ENCODE measurements at regions not wholly inside any gene's neighbourhood (a gene's known extent, or its start where the extent isn't known, plus 50 kb on each side); places are given as distances from the start of the nearest gene placed in this dataset.

DNA sequence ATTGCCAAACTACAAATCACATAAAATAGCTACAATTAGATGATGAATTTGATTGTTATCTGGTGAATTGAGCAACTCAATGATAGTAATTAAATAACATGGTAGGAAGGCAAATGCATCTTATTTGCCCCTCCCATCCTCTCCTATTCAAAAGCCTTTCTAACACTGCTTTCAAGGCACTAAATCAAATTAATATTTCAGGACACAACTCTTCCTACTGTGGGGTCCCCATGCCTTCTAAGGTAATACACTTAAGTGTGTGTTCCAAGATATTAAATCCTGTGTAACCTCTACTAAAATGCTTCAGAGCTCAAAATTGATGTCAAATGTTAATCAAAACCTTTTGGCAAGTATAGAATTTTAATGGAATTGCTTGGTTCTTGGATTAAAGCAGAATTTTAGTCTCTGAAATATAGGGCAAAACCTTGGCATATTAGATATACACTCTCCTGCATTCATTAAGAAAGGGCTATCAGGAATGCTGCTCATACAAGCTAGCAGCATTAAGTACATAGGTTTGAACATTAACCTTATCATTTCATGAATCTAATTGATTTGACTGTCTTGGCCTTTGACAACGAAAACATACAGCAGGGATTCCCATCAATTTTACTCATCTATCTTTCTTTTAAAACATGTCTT lies 371.8 kb upstream of the GALNTL6 start:
- no peak overlapping the region for H3K18ac ChIP-seq (ENCODE audit: extremely low read depth, low read length)
- no peaks in the 10 kb centered on the region for H3K27me3 ChIP-seq (replicated peaks in 1 of 4; ENCODE audit: control insufficient read depth in 3 of 4, extremely low read depth in 1 of 4, insufficient read depth in 3 of 4, low read length in 3 of 4)
- no peak overlapping the region for H2BK12ac ChIP-seq (ENCODE audit: low read depth, low read length)
- TF ChIP-seq HDAC2 (IDR thresholded peaks at IDR 0.05; ENCODE audit: borderline replicate concordance in 1 of 2, low read depth in 2 of 2, low read length in 2 of 2) (no peak), BCL11A (IDR thresholded peaks at IDR 0.05; ENCODE audit: low read depth in 2 of 2, low read length in 2 of 2) (no peak), RXRA (IDR thresholded peaks at IDR 0.05; ENCODE audit: insufficient read depth, low read depth, low read length) (no peak), JUN (IDR thresholded peaks at IDR 0.05; ENCODE audit: low read depth, low read length) (no peak), RBBP5 (IDR thresholded peaks at IDR 0.05; ENCODE audit: borderline replicate concordance, low read depth, low read length) (no peak), BACH1 (IDR thresholded peaks at IDR 0.05; ENCODE audit: low read length) (no peak), KDM1A (IDR thresholded peaks at IDR 0.05; ENCODE audit: borderline replicate concordance, low read length) (no peak), BRCA1 (IDR thresholded peaks at IDR 0.05; ENCODE audit: low read depth, low read length) (no peak), RAD21 (IDR thresholded peaks at IDR 0.05 in 1 of 2, conservative IDR thresholded peaks at IDR 0.05 in 1 of 2; ENCODE audit: low read depth in 2 of 2, low read length in 2 of 2) (no peak), MAFK (IDR thresholded peaks at IDR 0.05; ENCODE audit: low read depth, low read length) (no peak)
- TF ChIP-seq, protein P1, sequence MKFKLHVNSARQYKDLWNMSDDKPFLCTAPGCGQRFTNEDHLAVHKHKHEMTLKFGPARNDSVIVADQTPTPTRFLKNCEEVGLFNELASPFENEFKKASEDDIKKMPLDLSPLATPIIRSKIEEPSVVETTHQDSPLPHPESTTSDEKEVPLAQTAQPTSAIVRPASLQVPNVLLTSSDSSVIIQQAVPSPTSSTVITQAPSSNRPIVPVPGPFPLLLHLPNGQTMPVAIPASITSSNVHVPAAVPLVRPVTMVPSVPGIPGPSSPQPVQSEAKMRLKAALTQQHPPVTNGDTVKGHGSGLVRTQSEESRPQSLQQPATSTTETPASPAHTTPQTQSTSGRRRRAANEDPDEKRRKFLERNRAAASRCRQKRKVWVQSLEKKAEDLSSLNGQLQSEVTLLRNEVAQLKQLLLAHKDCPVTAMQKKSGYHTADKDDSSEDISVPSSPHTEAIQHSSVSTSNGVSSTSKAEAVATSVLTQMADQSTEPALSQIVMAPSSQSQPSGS (IDR thresholded peaks at IDR 0.05; ENCODE audit: low read length), result no peak

More for the DNA sequence above, 371.8 kb upstream of the GALNTL6 start:
- H4K20me1 ChIP-seq (replicated peaks in 1 of 2; ENCODE audit: control insufficient read depth in 1 of 2, insufficient read depth in 2 of 2, low read length in 2 of 2), result no peaks in the 10 kb centered on the region
- no peaks in the 10 kb centered on the region for H3K79me2 ChIP-seq (ENCODE audit: control insufficient read depth in 1 of 2, insufficient read depth in 2 of 2, low read length in 2 of 2)
- H2BK15ac ChIP-seq (ENCODE audit: low read length), result no peak overlapping the region
- no peaks in the 10 kb centered on the region for H3K79me1 ChIP-seq (ENCODE audit: low read depth, low read length)
- H2AFZ ChIP-seq (ENCODE audit: low read length), result no peak overlapping the region
- no peak overlapping the region for H4K5ac ChIP-seq (ENCODE audit: insufficient read length, low read depth, low read length)
- H3K23ac ChIP-seq (ENCODE audit: insufficient read length), result no peak overlapping the region
- no peak overlapping the region for H3K4me3 ChIP-seq (ENCODE audit: extremely low read depth in 1 of 4, insufficient read depth in 2 of 4, low read depth in 3 of 4, low read length in 4 of 4)
- no peak overlapping the region for H2BK5ac ChIP-seq (ENCODE audit: low read depth, low read length)
- no peak for FAIRE-seq
- DNase-seq (ENCODE audit: low read depth in 1 of 2, low spot score in 2 of 2), result no peak
- H4K91ac ChIP-seq (replicated peaks; ENCODE audit: insufficient read length, low read length), result no peak overlapping the region
- H3K56ac ChIP-seq (replicated peaks; ENCODE audit: insufficient read length, low read depth, low read length), result no peak overlapping the region
- 90% methylated on average over 1 of the region's 1 CpG; no CpG with 5 or more reads in 1 of the 2 experiments for WGBS, 2 experiments (ENCODE audit: extremely low coverage in 1 of 2, insufficient coverage in 1 of 2, insufficient read length in 1 of 2, insufficient replicate concordance in 2 of 2, low coverage in 1 of 2, low lambda C conversion rate in 2 of 2, missing lambda C conversion rate in 1 of 2)
- H3K36me3 ChIP-seq (ENCODE audit: control insufficient read depth in 2 of 4, insufficient read depth in 4 of 4, low read length in 3 of 4), result no peaks in the 10 kb centered on the region
- H3K4me2 ChIP-seq (ENCODE audit: insufficient read depth in 1 of 2, low read depth in 2 of 2, low read length in 2 of 2), result no peak overlapping the region
- no peak overlapping the region for H3K14ac ChIP-seq (ENCODE audit: insufficient read length)
- no peak overlapping the region for H3K27ac ChIP-seq (ENCODE audit: low read depth, low read length)
- H3K4me1 ChIP-seq (replicated peaks in 1 of 4; ENCODE audit: control insufficient read depth in 3 of 4, insufficient read depth in 4 of 4, low read length in 3 of 4), result no peaks in the 10 kb centered on the region
- no peak overlapping the region for H3K4ac ChIP-seq (replicated peaks; ENCODE audit: insufficient read length, low read depth, low read length)
- H2BK20ac ChIP-seq (ENCODE audit: low read length), result no peak overlapping the region
- CTCF ChIA-PET (ENCODE audit: partially characterized antibody), result interaction anchor here (0.6 kb wide), 1 partner anchor 476 kb away, joined by 3 read pairs; no protein-coding TSS in a partner anchor
- H3K23me2 ChIP-seq (ENCODE audit: low read depth, low read length), result no peaks in the 10 kb centered on the region
- H3K9ac ChIP-seq (replicated peaks in 1 of 4; ENCODE audit: extremely low read depth in 1 of 4, low read depth in 3 of 4, low read length in 3 of 4), result no peak overlapping the region
- no peaks in the 10 kb centered on the region for H3K9me3 ChIP-seq (ENCODE audit: insufficient read depth in 2 of 2, low read depth in 1 of 2, low read length in 1 of 2)
- POLR2A ChIA-PET (ENCODE audit: partially characterized antibody), result no interaction called here
- H2BK120ac ChIP-seq (replicated peaks; ENCODE audit: low read depth, low read length), result no peak overlapping the region
- no peak overlapping the region for H2AK5ac ChIP-seq (ENCODE audit: low read depth, low read length)
- no peak overlapping the region for H4K8ac ChIP-seq (ENCODE audit: extremely low read depth, insufficient read depth, low read length)
